GM18517 (cell line): ENCODE measurements at regions not wholly inside any gene's neighbourhood (a gene's known extent, or its start where the extent isn't known, plus 50 kb on each side); places are given as distances from the start of the nearest gene placed in this dataset.
"Not testable (repeated sequence)": the region's sequence is repeated elsewhere in the genome, so short reads cannot be mapped to it uniquely, and the experiment has no call there.

Source experiments
- ATAC-seq: cut with Tn5 transposase; IDR thresholded peaks from one replicate; pipeline ENCODE4 v1.9.1; 2021; ENCODE audit warnings: mild to moderate bottlenecking, moderate library complexity; ENCODE audit not compliant: unreplicated experiment

DNA sequence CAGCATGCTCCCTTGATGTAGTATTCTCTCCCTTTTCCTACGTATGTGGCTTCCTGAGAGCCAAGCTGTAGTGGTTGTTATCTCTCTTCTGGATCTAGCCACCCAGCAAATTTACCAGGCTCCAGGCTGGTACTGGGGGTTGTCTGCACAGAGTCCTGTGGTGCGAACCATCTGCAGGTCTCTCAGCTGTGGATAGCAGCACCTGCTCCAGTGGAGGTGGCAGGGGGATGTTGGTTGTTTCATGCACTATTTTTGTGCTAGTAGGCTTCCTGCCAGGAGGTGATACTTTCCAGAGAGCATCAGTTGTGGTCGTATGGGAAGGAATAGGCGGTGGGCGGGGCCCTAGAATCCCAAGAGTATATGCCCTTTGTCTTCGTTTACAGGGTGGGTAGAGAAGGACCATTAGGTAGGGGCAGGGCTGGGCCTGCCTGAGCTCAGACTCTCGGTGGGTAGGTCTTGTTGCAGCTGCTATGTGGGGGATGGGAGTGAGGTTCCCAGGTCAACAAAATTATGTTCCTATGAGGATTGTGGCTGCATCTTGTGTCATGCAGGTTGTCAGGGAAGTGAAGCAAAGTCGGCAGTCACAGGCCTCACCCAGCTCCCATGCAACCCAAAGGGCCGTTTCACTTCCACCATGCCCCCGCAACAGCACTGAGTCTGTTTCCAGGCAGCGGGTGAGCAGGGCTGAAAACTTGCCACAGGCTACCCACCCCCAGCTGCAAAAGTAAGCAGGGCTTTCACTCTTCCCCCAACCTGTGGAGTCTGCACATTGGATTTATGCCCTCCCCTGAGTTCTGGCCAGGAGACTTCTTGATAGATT lies 1139.5 kb downstream of the BCL11A start:
- no peak for ATAC-seq

DNA sequence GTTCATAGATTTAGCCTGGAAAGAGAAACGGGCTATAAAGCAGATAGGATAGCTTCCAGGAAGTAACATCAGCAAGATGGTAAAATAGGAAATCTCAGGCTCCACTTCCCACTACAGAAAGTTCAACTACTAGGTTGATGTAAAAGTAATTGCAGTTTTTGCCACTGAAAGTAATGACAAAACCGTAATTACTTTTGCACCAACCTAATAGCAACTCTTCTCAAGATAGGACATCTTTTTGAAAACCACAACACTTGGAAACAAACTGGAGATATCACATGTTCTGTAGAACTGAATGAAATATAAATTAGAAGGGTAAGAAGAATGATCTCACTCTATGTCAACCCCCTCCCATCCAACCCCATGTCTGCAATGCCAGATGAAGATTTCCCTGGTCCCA lies 1154.3 kb downstream of the BCL11A start:
- ATAC-seq: no peak

DNA sequence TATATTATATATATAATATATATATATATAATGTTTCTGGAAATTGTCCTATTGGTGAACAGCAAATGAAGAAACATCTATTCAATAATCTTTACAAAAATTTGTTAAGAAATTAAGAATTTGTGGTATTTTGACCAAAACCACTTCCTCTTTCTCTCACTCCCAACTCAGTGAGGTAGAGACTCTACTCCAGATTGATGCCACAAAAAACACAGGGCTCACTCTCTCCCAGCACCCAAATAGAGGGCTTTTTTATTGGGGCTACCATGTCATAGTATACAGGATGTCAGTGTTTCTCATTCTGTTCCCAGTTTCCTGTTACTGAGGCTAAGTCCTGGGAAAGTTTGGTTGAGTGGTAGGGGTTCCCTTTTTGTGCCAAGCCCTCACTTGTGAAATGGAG lies 1155.4 kb downstream of the BCL11A start:
- ATAC-seq: no peak

DNA sequence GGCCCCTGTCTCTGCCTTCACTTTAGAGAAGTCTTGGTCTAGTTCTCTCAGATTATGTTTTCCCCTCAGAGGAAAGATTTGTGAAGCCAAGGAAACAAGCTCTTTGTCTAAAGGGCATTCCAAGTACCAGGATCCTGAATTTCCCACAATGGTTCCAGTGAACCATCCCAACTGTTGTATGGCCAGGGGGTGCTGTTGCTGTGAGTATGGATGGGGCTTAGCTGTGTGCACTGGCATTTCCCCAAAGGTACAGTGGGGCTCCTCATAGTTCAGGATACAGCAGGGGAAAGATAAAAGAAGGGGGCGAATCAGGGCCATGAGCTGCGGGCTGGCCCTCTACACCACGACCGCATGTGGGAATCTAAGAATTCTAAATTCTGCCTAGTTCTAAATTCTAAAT lies 1154.0 kb upstream of the FANCL start:
- ATAC-seq: no peak

DNA sequence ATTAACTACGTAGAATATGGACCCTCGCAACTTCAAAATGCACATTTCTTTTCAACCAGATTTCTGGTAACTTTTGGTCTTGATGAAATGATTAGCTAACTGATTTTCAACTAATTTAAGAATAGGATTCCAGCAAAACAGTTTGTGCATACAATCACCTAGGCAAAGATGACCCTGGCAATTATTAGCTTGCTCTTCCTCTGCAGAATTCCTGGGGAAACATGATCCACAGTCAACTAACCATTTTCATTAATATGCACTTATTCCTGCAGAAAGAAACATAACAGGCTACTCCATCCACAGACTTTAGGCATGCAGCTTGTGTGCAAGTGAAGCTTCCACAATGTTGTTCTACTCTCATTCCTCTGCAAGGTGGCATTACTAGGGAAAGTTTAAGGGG lies 1150.8 kb upstream of the FANCL start:
- ATAC-seq: no peak

DNA sequence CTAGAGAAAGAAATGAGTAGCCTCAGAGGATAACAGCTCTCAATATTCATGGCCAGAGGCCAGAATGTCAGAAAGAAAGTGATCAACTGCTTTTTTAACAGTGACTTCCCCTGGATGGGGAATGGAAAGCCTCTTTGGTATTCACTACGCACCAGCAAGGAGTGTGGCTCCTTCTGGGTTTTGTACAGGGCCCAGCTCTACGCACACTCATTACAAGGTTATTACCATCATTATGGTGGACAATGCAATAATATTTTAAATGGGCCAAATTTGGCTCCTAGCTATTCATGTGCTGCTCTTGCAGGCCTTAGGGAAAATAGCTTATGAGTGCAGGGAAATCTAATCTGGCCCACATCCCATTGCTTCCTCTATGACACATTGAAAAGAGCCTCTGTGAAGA lies 1149.5 kb upstream of the FANCL start:
- no peak for ATAC-seq

DNA sequence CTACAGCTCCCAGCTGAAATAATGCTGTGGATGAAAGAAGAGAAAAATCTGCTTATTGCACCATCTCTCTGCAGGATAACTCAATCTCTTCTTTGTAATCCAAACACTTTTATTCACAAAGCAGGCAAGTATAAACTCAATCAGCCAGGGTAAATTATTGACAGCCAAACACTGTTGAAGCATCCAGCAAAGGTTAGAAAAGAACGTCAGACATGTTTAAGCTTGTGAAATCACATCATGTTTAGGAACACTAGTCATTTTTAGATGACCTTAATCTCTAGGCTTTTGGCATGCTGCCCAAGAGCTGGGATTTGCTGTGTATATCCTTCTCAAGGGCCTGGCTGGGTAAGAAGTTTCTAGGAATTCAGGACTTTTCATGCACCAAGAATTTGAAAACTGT lies 1148.1 kb upstream of the FANCL start:
- no peak for ATAC-seq

DNA sequence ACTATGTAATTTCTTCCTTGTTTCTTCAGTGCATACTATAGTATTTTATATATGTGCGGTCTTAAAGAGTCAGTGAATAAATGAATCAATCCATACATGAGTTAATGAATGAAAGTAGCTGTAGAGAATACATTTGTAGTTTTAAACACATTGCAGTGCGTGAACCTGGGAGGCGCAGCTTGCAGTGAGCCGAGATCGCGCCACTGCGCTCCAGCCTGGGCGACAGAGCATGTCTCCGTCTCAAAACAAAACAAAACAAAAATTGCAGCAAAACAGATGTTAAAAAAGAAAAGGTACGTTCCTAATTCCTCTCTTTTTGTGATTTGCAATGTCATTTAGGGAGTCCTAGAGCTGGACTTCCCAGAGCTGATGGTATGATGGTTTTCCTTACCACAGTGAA lies 1144.8 kb upstream of the FANCL start:
- ATAC-seq: no peak

DNA sequence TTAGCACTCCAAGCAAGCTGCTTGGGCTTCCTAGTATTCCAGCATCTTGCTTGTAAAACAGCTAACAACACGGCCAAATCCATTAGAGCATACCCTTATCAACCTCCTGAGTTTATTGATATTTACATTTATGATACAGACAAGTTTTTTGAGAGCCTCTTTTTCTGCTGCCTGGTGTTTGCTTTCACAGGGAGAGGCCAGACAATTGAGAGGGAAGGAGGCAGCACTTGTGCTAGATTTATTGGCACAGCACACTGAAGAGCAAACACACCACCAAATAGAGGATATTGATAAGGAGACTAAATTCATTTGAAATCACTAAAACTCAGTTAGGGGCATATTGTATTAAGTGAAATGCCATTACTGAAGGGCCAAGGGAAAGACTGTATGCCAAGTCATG lies 1142.3 kb upstream of the FANCL start:
- ATAC-seq: no peak

DNA sequence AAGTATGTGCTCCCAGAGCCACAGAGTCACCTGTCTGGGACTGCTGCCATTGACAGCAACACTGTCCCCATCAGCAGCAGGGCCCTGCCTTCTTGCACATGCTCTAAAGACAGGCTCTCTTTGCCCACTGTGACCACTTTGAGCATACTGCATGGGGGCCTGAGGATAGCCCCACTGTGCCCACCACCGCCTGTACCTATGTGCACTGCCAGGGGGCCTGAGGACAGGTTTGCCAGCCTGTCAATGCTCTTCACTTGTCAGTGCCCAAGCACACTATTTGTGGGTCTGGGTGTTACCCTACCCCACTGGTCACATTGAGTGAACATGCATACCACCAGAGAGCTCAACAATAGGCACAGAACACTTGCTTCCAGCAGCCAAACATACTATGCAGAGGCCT lies 1137.0 kb upstream of the FANCL start:
- no peak for ATAC-seq

DNA sequence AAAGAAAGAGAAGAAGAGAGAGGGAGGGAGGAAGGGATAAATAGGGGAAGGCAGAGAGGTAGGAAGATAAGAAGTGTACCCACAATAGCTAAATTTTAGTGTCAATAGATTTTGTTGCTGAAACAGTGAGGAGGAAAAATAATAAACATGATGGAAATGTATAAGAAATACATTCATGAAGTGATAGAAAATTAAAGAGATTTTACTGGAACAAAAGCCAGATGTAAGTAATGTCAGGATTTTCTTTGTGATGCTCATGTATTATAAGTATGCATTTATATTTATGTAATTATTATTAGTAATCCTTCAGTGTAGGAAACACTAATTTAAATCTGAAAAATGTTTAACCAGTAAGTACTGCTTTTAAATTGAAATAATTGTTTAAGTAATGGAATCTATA lies 1125.2 kb upstream of the FANCL start:
- no peak for ATAC-seq

DNA sequence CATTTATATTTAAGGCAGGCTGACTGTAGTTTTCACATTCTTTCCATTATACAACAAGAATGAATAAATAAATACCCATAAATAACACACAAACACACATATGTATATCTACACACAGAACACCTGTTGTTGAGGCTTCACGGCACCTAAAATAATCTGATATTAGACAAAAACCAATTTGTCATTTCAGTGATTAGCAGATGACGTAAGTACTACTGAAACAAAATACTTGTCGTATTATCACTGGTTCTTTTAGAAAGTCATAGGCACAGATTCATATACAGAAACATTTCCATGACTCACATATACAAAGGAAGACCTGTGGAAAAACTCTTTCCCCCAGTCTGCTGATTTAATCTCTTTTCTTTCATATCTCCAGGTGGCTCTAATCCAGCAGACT lies 1113.4 kb upstream of the FANCL start:
- ATAC-seq: no peak

DNA sequence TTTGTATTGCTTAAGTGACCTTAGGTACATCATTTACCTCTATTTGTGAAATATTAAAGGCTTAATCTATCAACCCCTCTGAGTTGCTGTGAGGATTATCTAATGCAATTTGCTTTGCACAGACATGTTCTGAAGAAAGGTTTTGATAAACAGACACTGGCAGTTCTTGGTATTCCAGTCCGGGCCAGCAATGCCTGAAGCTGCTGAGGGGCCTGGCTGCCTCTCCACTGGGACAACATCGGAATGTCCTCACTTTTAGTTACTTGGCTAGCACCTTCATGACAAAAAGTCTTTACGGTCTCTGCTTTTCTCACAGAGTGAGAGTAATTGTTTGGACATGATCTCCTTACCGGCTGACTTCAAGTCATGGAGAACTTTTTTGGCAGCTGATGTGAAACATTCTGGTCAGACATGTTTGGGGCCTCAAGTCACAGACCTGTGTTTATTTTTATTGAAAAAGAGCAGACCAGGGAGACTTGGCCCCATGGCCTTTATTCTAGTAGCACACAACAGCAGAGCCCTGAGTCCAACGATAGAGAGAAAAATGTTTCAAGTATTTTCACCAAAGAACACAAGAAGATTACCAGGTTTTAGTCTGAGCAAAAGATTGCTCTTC lies 1112.3 kb upstream of the FANCL start:
- ATAC-seq: no peak

DNA sequence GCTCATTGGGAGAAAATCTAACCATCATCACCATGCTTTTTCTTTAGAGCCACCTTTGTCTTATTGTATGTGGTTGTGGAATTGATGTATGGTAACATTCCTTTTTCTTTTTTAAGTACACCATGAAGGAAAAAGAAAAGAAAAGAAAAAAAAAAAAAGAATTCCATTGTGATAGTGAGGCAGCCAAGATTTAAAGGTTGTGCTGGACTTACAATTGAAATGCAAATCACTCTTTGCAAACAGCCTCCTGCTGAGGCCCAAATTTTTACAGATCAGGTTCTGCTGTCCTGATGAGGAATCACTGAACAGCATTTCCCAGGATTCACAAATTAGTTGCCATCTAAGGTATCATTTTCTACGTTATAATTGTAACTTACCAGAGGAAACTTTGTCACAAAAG lies 1101.0 kb upstream of the FANCL start:
- ATAC-seq: no peak

DNA sequence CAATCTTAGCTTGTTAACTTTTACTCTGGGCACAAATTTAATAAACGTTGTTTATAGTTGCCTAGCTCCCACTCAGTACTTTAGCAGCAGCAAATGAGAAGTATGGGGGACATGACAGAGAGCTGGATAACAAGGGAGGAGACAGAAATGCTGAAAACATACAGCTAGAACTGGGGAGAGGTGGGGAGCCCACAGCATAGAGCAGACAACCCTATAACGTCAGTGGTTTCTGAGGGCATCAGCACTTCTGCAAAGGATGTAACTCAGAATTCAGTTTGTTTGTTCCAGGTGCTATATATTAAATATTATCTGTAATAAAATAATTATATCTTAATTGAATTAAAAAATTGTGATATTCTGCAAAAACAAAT lies 1098.7 kb upstream of the FANCL start:
- ATAC-seq: no peak

DNA sequence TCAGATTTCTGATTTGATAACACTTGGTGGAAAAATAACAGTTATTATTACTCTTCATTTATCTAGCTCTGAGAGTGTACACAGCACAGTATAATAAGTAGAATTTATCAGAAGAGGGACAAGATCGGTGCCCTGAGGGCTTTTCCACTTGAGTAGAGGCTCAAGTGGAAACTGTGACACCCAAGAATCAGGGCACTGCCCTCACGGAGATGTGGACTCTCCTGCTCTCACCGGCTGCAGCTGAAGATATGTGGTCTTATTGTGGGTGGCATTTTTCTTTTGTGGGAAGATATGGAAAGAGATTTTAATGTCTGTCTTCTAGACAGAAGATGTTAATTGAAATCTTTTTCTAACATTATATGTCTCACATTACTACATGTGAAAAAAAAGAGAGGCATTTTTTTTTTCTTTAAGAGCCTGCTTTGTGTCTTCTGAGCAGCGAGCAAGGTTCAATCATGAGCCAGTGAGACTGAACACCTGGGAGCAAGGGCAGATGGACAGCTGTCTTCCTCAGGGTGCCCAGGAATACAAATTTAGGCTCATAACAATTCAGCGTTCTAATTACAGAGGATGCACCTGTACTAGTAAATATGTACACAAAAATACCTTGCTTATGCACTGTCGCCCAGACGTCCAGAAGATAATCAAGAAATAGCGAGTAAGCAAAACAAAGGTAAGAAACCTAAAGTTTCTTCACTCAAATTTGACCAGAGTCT lies 1098.2 kb upstream of the FANCL start:
- no peak for ATAC-seq

DNA sequence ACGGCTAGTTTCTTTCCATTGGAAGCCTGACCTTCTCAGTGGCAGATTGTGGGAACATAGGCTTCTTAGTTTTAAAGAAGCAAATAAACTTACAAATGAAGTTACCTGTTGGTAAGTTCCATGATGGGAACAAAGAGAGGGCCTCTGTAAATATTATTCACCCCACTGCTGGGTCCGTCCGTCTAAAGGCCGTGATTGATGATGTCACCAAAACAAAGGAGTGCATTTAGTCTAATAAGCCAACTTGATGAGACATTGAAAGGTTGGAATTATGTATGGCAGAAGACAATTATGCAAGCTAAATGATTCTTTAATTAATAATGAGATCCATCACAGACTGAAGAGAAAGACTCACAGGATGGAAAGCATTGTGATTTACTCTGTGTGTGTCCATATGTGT lies 1091.9 kb upstream of the FANCL start:
- ATAC-seq: no peak

DNA sequence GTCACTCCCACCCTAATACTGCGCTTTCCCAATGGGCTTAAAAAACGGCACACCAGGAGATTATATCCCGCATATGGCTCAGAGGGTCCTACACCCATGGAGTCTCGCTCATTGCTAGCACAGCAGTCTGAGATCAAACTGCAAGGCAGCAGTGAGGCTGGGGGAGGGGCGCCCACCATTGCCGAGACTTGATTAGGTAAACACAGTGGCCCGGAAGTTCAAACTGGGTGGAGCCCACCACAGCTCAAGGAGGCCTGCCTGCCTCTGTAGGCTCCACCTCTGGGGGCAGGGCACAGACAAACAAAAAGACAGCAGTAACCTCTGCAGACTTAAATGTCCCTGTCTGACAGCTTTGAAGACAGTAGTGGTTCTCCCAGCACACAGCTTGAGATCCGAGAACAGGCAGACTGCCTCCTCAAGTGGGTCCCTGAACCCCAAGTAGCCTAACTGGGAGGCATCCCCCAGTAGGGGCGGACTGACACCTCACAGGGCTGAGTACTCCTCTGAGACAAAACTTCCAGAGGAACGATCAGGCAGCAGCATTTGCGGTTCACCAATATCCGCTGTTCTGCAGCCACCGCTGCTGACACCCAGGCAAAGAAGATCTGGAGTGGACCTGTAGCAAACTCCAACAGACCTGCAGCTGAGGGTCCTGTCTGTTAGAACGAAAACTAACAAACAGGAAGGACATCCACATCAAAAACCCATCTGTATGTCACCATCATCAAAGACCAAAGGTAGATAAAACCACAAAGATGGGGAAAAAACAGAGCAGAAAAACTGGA lies 1085.6 kb upstream of the FANCL start:
- ATAC-seq: not testable (repeated sequence)

DNA sequence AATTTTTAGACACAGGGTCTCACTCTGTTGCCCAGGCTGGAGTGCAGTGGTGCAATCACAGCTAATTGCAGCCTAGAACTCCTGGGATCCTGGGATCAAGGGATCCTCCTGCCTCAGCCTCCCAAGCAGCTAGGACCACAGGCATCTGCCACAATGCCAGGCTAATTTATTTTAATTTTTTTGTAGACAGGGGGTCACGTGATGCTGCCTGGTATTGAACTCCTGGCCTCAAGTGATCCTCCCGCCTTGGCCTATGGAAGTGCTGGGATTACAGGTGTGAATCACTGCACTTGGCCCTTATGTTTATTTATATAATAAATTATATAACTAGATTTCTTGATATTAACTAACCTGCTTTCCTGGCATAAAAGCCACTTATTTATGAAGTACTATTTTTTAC lies 1081.7 kb upstream of the FANCL start:
- no peak for ATAC-seq

DNA sequence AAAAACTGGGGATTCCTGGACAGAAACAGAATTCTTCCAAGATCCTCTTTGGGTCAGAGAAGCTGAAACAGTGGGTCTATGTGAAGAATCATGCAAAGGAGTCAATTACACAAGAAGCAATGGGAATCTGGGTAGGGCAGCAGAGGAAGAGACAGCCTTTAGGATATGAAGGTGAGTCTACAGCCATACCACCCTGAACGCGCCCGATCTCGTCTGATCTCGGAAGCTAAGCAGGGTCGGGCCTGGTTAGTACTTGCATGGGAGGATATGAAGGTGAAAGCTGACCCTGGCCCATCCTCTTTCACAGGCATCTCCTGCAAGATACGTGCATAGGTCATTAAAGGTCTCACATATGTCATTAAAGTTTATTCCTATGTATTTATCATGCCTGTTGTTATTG lies 1080.9 kb upstream of the FANCL start:
- ATAC-seq: no peak

DNA sequence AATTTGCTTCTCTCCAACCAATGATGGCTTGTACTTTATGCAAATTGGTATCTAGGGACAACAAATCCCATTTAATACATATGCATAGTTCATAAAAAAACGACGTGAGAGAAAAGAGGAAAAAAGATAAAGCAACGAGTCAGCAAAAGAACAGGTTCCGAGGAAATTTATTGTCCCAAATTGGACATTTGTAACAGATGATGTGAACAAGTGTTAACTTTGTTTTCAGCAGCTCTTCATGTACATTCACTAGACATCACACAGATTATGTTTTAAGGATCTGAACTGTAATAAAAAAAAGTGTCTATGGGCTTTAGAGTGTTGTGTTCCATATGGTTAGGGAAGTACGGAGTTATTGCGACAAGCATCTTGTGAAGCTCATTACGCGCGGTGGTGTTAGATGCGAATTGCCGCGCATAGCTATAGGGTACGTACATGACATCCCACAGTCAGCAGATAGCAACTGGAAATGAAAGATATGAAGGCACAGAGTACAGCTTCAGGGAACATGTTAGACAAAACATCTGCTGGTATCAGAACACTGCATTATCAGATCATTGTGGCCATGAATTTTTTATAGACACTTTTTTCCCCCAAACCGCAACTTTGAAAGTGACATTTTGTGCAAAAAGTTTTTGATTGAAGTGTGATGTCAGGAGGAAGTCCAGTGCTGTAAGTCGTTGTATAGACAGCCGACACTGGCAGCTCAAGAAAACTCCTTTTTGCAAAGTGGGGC lies 1073.1 kb upstream of the FANCL start:
- ATAC-seq: no peak
